Activated CD8-positive, alpha-beta memory T cell treated with anti-CD3 and anti-CD28 coated beads, Interleukin-2, amount 10 ng/mL, durations not matched to agents 7 days and 5 days (primary cell): ENCODE measurements at regions not wholly inside any gene's neighbourhood (a gene's known extent, or its start where the extent isn't known, plus 50 kb on each side); places are given as distances from the start of the nearest gene placed in this dataset.
A peak's percentile ranks its signal among the peaks of the same experiment; 100 is the strongest.
"Not testable (repeated sequence)": the region's sequence is repeated elsewhere in the genome, so short reads cannot be mapped to it uniquely, and the experiment has no call there.

Experiments used
- ATAC-seq: fragments of 150-1000 bp; cut with Tn5 transposase; one replicate; pipeline ENCODE4 v1.10.0; 2021; ENCODE audit warnings: moderate library complexity
- CTCF ChIA-PET: fragments of 350-600 bp; sonication (Branson Sonifier 250); formaldehyde crosslinking; loops from one replicate; lab custom pipeline; 2021; ENCODE audit warnings: antibody characterized with exemption; lab: Charles Lee
- DNase-seq: peaks from one replicate; pipeline ENCODE4 v3.0.0-alpha.2; 2020
- H3K27ac Mint-ChIP-seq: one replicate; pipeline ENCODE4 v1.8.0; 2021; ENCODE audit warnings: mild to moderate bottlenecking, mixed read lengths
- H3K27me3 Mint-ChIP-seq: one replicate; pipeline ENCODE4 v1.8.0; 2021; ENCODE audit warnings: mixed read lengths
- H3K36me3 Mint-ChIP-seq: one replicate; pipeline ENCODE4 v1.8.0; 2021; ENCODE audit warnings: mild to moderate bottlenecking, mixed read lengths
- H3K4me1 Mint-ChIP-seq: one replicate; pipeline ENCODE4 v1.8.0; 2021; ENCODE audit warnings: mixed read lengths
- H3K4me3 Mint-ChIP-seq: one replicate; pipeline ENCODE4 v1.8.0; 2021; ENCODE audit warnings: mild to moderate bottlenecking, moderate library complexity, mixed read lengths
- H3K9me3 Mint-ChIP-seq: one replicate; pipeline ENCODE4 v1.8.0; 2022; ENCODE audit warnings: low read depth, mixed read lengths

GRCh38 chr7:112965506-112965905 is 121.1 kb downstream of the GPR85 start:
- no peaks in the 10 kb centered on the region for H3K36me3 Mint-ChIP-seq
- no peaks in the 10 kb centered on the region for H3K9me3 Mint-ChIP-seq
- CTCF ChIA-PET, result no interaction called here
- DNase-seq, result no peak
- peaks cover 9% of the 10 kb centered on the region for H3K27me3 Mint-ChIP-seq
- H3K4me3 Mint-ChIP-seq, result no peak overlapping the region
- no peak overlapping the region for H3K27ac Mint-ChIP-seq
- no peak for ATAC-seq
- H3K4me1 Mint-ChIP-seq, result no peaks in the 10 kb centered on the region

- ATAC-seq (no peak), DNase-seq (no peak)
- CTCF ChIA-PET, result no interaction called here
- no peaks in the 10 kb centered on the region for H3K9me3 Mint-ChIP-seq
- no peak overlapping the region for H3K27ac Mint-ChIP-seq
- no peaks in the 10 kb centered on the region for H3K4me1 Mint-ChIP-seq
- no peaks in the 10 kb centered on the region for H3K36me3 Mint-ChIP-seq
- H3K27me3 Mint-ChIP-seq, result peaks cover 9% of the 10 kb centered on the region
- H3K4me3 Mint-ChIP-seq, result no peak overlapping the region
Observed at GRCh38 chr7:112963634-112964033, 123.0 kb downstream of the GPR85 start.

GRCh38 chr7:112962815-112963214 is 123.8 kb downstream of the GPR85 start:
- no peaks in the 10 kb centered on the region for H3K36me3 Mint-ChIP-seq
- H3K27me3 Mint-ChIP-seq, result peaks cover 9% of the 10 kb centered on the region
- DNase-seq (no peak), ATAC-seq (no peak)
- no peak overlapping the region for H3K27ac Mint-ChIP-seq
- H3K4me3 Mint-ChIP-seq, result no peak overlapping the region
- no peaks in the 10 kb centered on the region for H3K4me1 Mint-ChIP-seq
- H3K9me3 Mint-ChIP-seq, result no peaks in the 10 kb centered on the region
- CTCF ChIA-PET, result no interaction called here

GRCh38 chr7:112959276-112959675 is 127.4 kb downstream of the GPR85 start:
- H3K4me1 Mint-ChIP-seq, result no peaks in the 10 kb centered on the region
- ATAC-seq (no peak), DNase-seq (no peak)
- no peak overlapping the region for H3K27ac Mint-ChIP-seq
- CTCF ChIA-PET, result no interaction called here
- H3K4me3 Mint-ChIP-seq, result no peak overlapping the region
- no peaks in the 10 kb centered on the region for H3K9me3 Mint-ChIP-seq
- H3K36me3 Mint-ChIP-seq, result no peaks in the 10 kb centered on the region
- H3K27me3 Mint-ChIP-seq, result peaks cover 6% of the 10 kb centered on the region

- no peak for ATAC-seq
- DNase-seq, result no peak
- no peak overlapping the region for H3K27ac Mint-ChIP-seq
- H3K27me3 Mint-ChIP-seq, result peaks cover 6% of the 10 kb centered on the region
- no peaks in the 10 kb centered on the region for H3K4me1 Mint-ChIP-seq
- no peaks in the 10 kb centered on the region for H3K9me3 Mint-ChIP-seq
- H3K4me3 Mint-ChIP-seq, result no peak overlapping the region
- no peaks in the 10 kb centered on the region for H3K36me3 Mint-ChIP-seq
- CTCF ChIA-PET, result no interaction called here
Observed at GRCh38 chr7:112958775-112959174, 127.9 kb downstream of the GPR85 start.

GRCh38 chr7:112957901-112958300 is 128.7 kb downstream of the GPR85 start:
- CTCF ChIA-PET, result no interaction called here

GRCh38 chr7:112953031-112953430 is 133.6 kb downstream of the GPR85 start:
- H3K27me3 Mint-ChIP-seq, result peaks cover 19% of the 10 kb centered on the region
- H3K4me1 Mint-ChIP-seq, H3K4me3 Mint-ChIP-seq, H3K27ac Mint-ChIP-seq, H3K9me3 Mint-ChIP-seq, ATAC-seq, H3K36me3 Mint-ChIP-seq, CTCF ChIA-PET, DNase-seq: not testable (repeated sequence)

More at GRCh38 chr7:112957901-112958300, 128.7 kb downstream of the GPR85 start:
- no peak overlapping the region for H3K27ac Mint-ChIP-seq
- no peaks in the 10 kb centered on the region for H3K36me3 Mint-ChIP-seq
- DNase-seq, result no peak
- H3K27me3 Mint-ChIP-seq, result peaks cover 6% of the 10 kb centered on the region
- no peak for ATAC-seq
- H3K4me1 Mint-ChIP-seq, result no peaks in the 10 kb centered on the region
- no peaks in the 10 kb centered on the region for H3K9me3 Mint-ChIP-seq
- no peak overlapping the region for H3K4me3 Mint-ChIP-seq

- Mint-ChIP-seq H3K4me1 (no peaks in the 10 kb centered on the region), H3K27me3 (peaks cover 22% of the 10 kb centered on the region), H3K9me3 (no peaks in the 10 kb centered on the region), H3K36me3 (no peaks in the 10 kb centered on the region), H3K4me3 (no peak overlapping the region), H3K27ac (no peak overlapping the region)
- ATAC-seq, result no peak
- DNase-seq, result no peak
- CTCF ChIA-PET, result no interaction called here
Observed at GRCh38 chr7:112951070-112951469, 135.6 kb downstream of the GPR85 start.

- CTCF ChIA-PET, DNase-seq, ATAC-seq: not testable (repeated sequence)
Observed at GRCh38 chr7:112949682-112950081, 136.9 kb downstream of the GPR85 start.

GRCh38 chr7:112946350-112946749 is 140.3 kb downstream of the GPR85 start:
- Mint-ChIP-seq H3K36me3 (no peaks in the 10 kb centered on the region), H3K4me1 (no peaks in the 10 kb centered on the region), H3K27ac (no peak overlapping the region), H3K4me3 (no peak overlapping the region), H3K27me3 (peaks cover 22% of the 10 kb centered on the region), H3K9me3 (no peaks in the 10 kb centered on the region)
- no peak for ATAC-seq
- DNase-seq, result no peak
- CTCF ChIA-PET, result no interaction called here

More at GRCh38 chr7:112949682-112950081, 136.9 kb downstream of the GPR85 start:
- H3K27ac Mint-ChIP-seq, H3K9me3 Mint-ChIP-seq, H3K4me3 Mint-ChIP-seq, H3K4me1 Mint-ChIP-seq, H3K36me3 Mint-ChIP-seq: not testable (repeated sequence)
- H3K27me3 Mint-ChIP-seq, result peaks cover 24% of the 10 kb centered on the region

GRCh38 chr7:112945046-112945445 is 141.6 kb downstream of the GPR85 start:
- ATAC-seq (no peak), DNase-seq (no peak)
- H3K4me3 Mint-ChIP-seq, result no peak overlapping the region
- CTCF ChIA-PET, result no interaction called here
- peaks cover 14% of the 10 kb centered on the region for H3K27me3 Mint-ChIP-seq
- peaks cover 9% of the 10 kb centered on the region for H3K4me1 Mint-ChIP-seq
- no peaks in the 10 kb centered on the region for H3K9me3 Mint-ChIP-seq
- no peak overlapping the region for H3K27ac Mint-ChIP-seq
- no peaks in the 10 kb centered on the region for H3K36me3 Mint-ChIP-seq

GRCh38 chr7:112942981-112943380 is 143.6 kb downstream of the GPR85 start:
- peaks cover 17% of the 10 kb centered on the region for H3K4me1 Mint-ChIP-seq
- H3K27me3 Mint-ChIP-seq, result peaks cover 9% of the 10 kb centered on the region
- no peak for DNase-seq
- CTCF ChIA-PET, result no interaction called here
- no peaks in the 10 kb centered on the region for H3K9me3 Mint-ChIP-seq
- H3K4me3 Mint-ChIP-seq, result no peak overlapping the region
- no peaks in the 10 kb centered on the region for H3K36me3 Mint-ChIP-seq
- no peak overlapping the region for H3K27ac Mint-ChIP-seq
- no peak for ATAC-seq

GRCh38 chr7:112942125-112942524 is 144.5 kb downstream of the GPR85 start:
- H3K9me3 Mint-ChIP-seq, result not testable (repeated sequence)

GRCh38 chr7:112940314-112940732 is 146.3 kb downstream of the GPR85 start:
- no peak for ATAC-seq

More at GRCh38 chr7:112942125-112942524, 144.5 kb downstream of the GPR85 start:
- ATAC-seq, H3K36me3 Mint-ChIP-seq, H3K4me3 Mint-ChIP-seq, DNase-seq, H3K27me3 Mint-ChIP-seq, CTCF ChIA-PET, H3K27ac Mint-ChIP-seq: not testable (repeated sequence)
- peaks cover 22% of the 10 kb centered on the region for H3K4me1 Mint-ChIP-seq

More at GRCh38 chr7:112940314-112940732, 146.3 kb downstream of the GPR85 start:
- Mint-ChIP-seq H3K36me3 (peaks cover 4% of the 10 kb centered on the region), H3K9me3 (no peaks in the 10 kb centered on the region), H3K27me3 (peaks cover 4% of the 10 kb centered on the region), H3K27ac (peak overlapping the region; percentile 86), H3K4me1 (peaks cover 28% of the 10 kb centered on the region), H3K4me3 (peak overlapping the region; percentile 77)
- CTCF ChIA-PET, result interaction anchor here (0.9 kb wide), 1 partner anchor 71 kb away, joined by 3 read pairs; no protein-coding TSS in a partner anchor
- no peak for DNase-seq
